NOMO-1 (cell line): ENCODE measurements at regions not wholly inside any gene's neighbourhood (a gene's known extent, or its start where the extent isn't known, plus 50 kb on each side); places are given as distances from the start of the nearest gene placed in this dataset.
"Not testable (repeated sequence)": the region's sequence is repeated elsewhere in the genome, so short reads cannot be mapped to it uniquely, and the experiment has no call there.

Experiments used
- DNase-seq, 2 experiments: peaks; one replicate each; lab custom pipeline; 2025; ENCODE audit not compliant: unreplicated experiment in 2 of 2; lab: John Stamatoyannopoulos, UW

GRCh38 chr5:111984044-111984443 is 227.1 kb upstream of the NREP start:
- DNase-seq = no peak

GRCh38 chr5:111983459-111983858 is 226.5 kb upstream of the NREP start:
- DNase-seq = no peak

GRCh38 chr5:111977436-111977829 is 220.4 kb upstream of the NREP start:
- no peak for DNase-seq

- DNase-seq = no peak
Measured at GRCh38 chr5:111976705-111977435, 219.9 kb upstream of the NREP start.

GRCh38 chr5:111975133-111975532 is 218.1 kb upstream of the NREP start:
- no peak for DNase-seq

- no peak for DNase-seq
Measured at GRCh38 chr5:111973961-111974360, 217.0 kb upstream of the NREP start.

- no peak for DNase-seq
Measured at GRCh38 chr5:111972548-111972947, 215.6 kb upstream of the NREP start.

GRCh38 chr5:111972080-111972479 is 215.1 kb upstream of the NREP start:
- no peak for DNase-seq

GRCh38 chr5:111968459-111968858 is 211.5 kb upstream of the NREP start:
- no peak for DNase-seq

- DNase-seq = no peak
Measured at GRCh38 chr5:111967463-111967862, 210.5 kb upstream of the NREP start.

- DNase-seq = peak in 1 of 2 experiments; percentile 43
Measured at GRCh38 chr5:111966290-111966689, 209.3 kb upstream of the NREP start.

GRCh38 chr5:111963555-111963954 is 206.6 kb upstream of the NREP start:
- no peak for DNase-seq

- no peak for DNase-seq
Measured at GRCh38 chr5:111962906-111963305, 205.9 kb upstream of the NREP start.

- no peak for DNase-seq
Measured at GRCh38 chr5:111961862-111962261, 204.9 kb upstream of the NREP start.

- no peak for DNase-seq
Measured at GRCh38 chr5:111960476-111961215, 203.7 kb upstream of the NREP start.

GRCh38 chr5:111958851-111959250 is 201.9 kb upstream of the NREP start:
- no peak for DNase-seq

- DNase-seq = not testable (repeated sequence)
Measured at GRCh38 chr5:111956765-111957164, 199.8 kb upstream of the NREP start.

- DNase-seq = peak in 1 of 2 experiments; percentile 36
Measured at GRCh38 chr5:111954516-111955395, 197.8 kb upstream of the NREP start.

- DNase-seq = no peak
Measured at GRCh38 chr5:111953351-111954127, 196.5 kb upstream of the NREP start.

- no peak for DNase-seq
Measured at GRCh38 chr5:111952555-111952954, 195.6 kb upstream of the NREP start.

GRCh38 chr5:111950660-111951059 is 193.7 kb upstream of the NREP start:
- DNase-seq = no peak
